AG04450 (cell line): ENCODE measurements at regions not wholly inside any gene's neighbourhood (a gene's known extent, or its start where the extent isn't known, plus 50 kb on each side); places are given as distances from the start of the nearest gene placed in this dataset.

Experiments
- CTCF ChIA-PET: fragments of 300-600, 350-600 bp; formaldehyde crosslinking; extraction: SDS; loops from one replicate; lab custom pipeline; 2022; ENCODE audit warnings: antibody characterized with exemption, inconsistent platforms; lab: Charles Lee
- POLR2A ChIA-PET: fragments of 350-600 bp; formaldehyde crosslinking; extraction: SDS; loops from one replicate; lab custom pipeline; 2021; ENCODE audit warnings: antibody characterized with exemption, inconsistent platforms; lab: Yijun Ruan, JAX
- DNase-seq: peaks from one replicate; pipeline ENCODE4 v3.0.0-alpha.2; 2011; ENCODE audit warnings: low read depth, low spot score
- H3K27ac ChIP-seq: one replicate; pipeline ENCODE4 v1.5.1; 2012; ENCODE audit warnings: low read depth, low read length, control low read depth
- H3K27me3 ChIP-seq: one replicate; pipeline ENCODE4 v1.6.0; 2012; ENCODE audit warnings: low read length; ENCODE audit not compliant: control insufficient read depth, insufficient read depth
- H3K4me3 ChIP-seq: 2 replicates; pipeline ENCODE4 v1.5.1; 2011; ENCODE audit warnings: mild to moderate bottlenecking, low read depth, low read length, control low read depth
- H3K9me3 ChIP-seq: 2 replicates; pipeline ENCODE4 v1.5.1; 2012; ENCODE audit warnings: low read length; ENCODE audit not compliant: control insufficient read depth, insufficient read depth
- TF ChIP-seq, protein P1 (sequence below): IDR thresholded peaks from 2 replicates; pipeline ENCODE4 v1.5.1; 2011; ENCODE audit warnings: low read depth, low read length, control low read depth, inconsistent platforms

DNA sequence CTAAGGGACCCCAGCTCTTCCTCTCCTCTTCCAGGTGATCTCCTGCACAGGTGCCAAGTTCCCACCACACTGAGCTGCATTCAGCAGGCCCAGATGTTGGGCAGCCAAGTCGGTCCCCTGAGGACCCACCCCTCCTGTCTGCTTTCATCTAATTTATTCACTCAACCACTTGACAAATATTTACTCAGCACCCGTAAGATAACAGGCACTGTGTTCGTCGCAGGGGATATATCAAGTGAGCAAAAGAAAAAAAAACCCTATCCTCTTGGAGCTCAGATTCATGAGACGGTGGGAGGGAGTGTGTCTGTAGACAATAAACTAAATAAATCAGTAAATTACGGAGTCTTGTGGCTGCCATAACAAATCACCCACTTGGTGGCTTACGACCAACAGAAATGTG is 143.6 kb downstream of the MRPL14 start:
- Histone ChIP-seq H3K27ac (no peak overlapping the region), H3K4me3 (no peak overlapping the region), H3K27me3 (no peaks in the 10 kb centered on the region), H3K9me3 (no peaks in the 10 kb centered on the region)
- ChIA-PET CTCF (no interaction called here), POLR2A (no interaction called here)
- TF ChIP-seq, protein P1, sequence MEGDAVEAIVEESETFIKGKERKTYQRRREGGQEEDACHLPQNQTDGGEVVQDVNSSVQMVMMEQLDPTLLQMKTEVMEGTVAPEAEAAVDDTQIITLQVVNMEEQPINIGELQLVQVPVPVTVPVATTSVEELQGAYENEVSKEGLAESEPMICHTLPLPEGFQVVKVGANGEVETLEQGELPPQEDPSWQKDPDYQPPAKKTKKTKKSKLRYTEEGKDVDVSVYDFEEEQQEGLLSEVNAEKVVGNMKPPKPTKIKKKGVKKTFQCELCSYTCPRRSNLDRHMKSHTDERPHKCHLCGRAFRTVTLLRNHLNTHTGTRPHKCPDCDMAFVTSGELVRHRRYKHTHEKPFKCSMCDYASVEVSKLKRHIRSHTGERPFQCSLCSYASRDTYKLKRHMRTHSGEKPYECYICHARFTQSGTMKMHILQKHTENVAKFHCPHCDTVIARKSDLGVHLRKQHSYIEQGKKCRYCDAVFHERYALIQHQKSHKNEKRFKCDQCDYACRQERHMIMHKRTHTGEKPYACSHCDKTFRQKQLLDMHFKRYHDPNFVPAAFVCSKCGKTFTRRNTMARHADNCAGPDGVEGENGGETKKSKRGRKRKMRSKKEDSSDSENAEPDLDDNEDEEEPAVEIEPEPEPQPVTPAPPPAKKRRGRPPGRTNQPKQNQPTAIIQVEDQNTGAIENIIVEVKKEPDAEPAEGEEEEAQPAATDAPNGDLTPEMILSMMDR = no peak
- DNase-seq = no peak

DNA sequence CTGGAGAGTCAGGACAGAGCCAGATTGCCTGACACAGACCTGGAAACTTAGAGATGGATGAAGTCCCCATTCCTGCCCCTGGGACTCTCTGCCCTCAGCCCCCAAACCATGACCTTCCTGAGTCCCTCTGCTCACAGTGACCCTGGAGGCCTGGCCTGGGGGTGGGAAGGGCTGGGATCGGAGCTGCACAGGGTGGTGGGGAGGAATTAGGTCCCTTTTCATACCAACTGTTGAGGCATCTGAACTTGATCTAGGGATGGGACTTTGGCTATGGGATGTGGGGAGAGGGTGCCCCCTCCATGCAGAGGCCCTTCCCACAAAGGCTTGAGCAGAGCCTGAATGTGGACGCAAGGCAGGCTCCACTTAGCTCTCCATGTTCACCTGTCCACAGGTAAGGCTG is 144.1 kb downstream of the MRPL14 start:
- H3K9me3 ChIP-seq = no peaks in the 10 kb centered on the region
- H3K27ac ChIP-seq = no peak overlapping the region
- DNase-seq = no peak
- CTCF ChIA-PET = no interaction called here
- TF ChIP-seq, protein P1 = no peak
- H3K4me3 ChIP-seq = no peak overlapping the region
- POLR2A ChIA-PET = no interaction called here
- H3K27me3 ChIP-seq = no peaks in the 10 kb centered on the region

DNA sequence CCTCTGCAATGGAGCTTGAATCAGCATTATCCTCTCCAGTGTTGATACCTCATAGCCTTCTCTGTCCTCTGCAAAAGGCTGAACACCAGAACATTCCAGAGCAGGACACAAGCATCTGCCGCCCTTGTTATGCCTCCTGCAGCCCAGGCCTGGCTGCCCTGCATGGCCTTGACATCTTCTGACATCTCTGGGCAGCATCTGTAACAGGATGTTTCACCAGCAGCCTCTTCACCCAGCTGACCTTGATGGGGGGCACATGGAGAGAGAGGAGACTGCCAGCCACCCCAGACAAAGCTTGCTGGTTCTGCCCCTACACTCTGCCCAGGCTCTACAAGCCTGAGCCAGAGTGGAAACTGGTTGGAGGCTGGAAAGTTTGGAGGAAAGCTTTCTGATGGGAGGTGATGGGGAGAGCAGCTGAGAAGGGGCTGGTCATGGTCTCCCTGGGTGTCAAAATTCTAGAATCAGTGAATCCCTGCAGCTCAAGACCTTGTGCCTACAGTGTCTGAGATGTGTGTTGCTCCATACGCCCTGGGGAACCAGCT is 145.1 kb downstream of the MRPL14 start:
- H3K27me3 ChIP-seq = no peaks in the 10 kb centered on the region
- no peaks in the 10 kb centered on the region for H3K9me3 ChIP-seq
- ChIA-PET POLR2A (interaction anchor here (1.4 kb wide), 1 partner anchor 9 kb away, joined by 3 read pairs; no protein-coding TSS in a partner anchor), CTCF (interaction anchor here (0.6 kb wide), 1 partner anchor 207 kb away, joined by 3 read pairs; no protein-coding TSS in a partner anchor)
- TF ChIP-seq, protein P1 = no peak
- no peak for DNase-seq
- H3K4me3 ChIP-seq = no peak overlapping the region
- no peak overlapping the region for H3K27ac ChIP-seq

DNA sequence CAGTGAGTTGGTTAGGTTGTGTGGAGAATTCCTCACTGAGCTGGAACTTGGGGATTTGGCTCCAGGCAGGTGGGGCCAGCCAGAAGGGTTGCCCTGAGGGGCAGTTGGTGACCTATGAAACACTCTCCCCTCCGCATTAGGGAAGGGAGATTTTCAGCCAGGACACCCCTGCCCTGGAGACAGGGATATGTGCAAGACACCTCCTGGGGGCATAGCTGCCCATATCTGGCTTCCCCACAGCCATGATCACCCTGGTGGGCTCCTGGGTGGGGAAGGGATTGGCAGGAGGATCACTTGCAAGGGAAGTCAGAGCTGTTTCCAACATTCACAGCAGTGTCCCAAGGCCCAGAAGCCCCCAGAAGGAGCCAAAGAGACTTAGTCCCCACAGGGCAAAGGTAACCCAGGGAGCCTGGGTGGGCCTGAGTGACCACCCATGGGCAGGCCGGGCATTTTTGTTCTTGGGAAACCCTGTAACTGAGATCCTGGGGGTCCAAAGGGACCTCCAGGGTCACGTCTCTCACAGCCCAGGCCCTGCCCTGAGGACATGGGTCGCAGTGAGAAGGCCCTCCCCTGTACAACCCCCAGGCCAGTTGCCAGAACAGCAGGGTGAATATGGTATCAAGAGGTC is 145.8 kb downstream of the MRPL14 start:
- DNase-seq = no peak
- H3K9me3 ChIP-seq = no peaks in the 10 kb centered on the region
- H3K27me3 ChIP-seq = no peaks in the 10 kb centered on the region
- ChIA-PET CTCF (interaction anchor here (0.6 kb wide), 1 partner anchor 206 kb away, joined by 3 read pairs; no protein-coding TSS in a partner anchor), POLR2A (interaction anchor here (1.4 kb wide), 1 partner anchor 9 kb away, joined by 3 read pairs; no protein-coding TSS in a partner anchor)
- no peak overlapping the region for H3K4me3 ChIP-seq
- H3K27ac ChIP-seq = no peak overlapping the region
- TF ChIP-seq, protein P1 = no peak
